ENCODE measurements at regions not wholly inside any gene's neighbourhood (a gene's known extent, or its start where the extent isn't known, plus 50 kb on each side); places are given as distances from the start of the nearest gene placed in this dataset.

DNA sequence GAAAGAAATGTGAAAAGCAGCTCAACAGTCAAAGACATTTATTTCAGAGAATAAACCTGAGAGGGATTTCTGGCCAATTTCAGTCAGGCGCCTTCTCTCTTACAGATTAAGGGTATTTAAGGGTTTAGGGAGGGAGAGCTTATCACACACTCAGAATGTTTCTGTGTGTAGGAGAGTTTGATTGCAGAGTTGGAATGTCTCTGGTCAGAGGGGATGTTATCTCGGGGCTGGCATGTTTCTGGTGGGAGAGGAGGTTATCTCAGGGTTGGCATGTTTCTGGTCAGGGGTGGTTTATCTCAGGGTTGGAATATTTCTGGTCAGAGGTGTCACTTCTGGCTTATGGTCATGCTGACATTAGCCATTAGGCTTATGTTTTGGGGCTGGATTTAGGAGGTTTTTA, 1920.5 kb upstream of the PCDH7 start:
- TF ChIP-seq SUZ12 (IDR thresholded peaks at IDR 0.05; ENCODE audit: extremely low read depth, insufficient read depth, insufficient read length) (no peak), ZNF274 (IDR thresholded peaks at IDR 0.05; ENCODE audit: low read depth, low read length) (no peak)

Measured in NT2/D1 (cell line).